ENCODE measurements at regions not wholly inside any gene's neighbourhood (a gene's known extent, or its start where the extent isn't known, plus 50 kb on each side); places are given as distances from the start of the nearest gene placed in this dataset.

GRCh38 chr6:128724738-128725137 is 158.2 kb upstream of the LAMA2 start:
- no peak for TF ChIP-seq NFE2L1 (tag; IDR thresholded peaks at IDR 0.05; ENCODE audit: borderline replicate concordance, low read depth)
- TF ChIP-seq MAFF (IDR thresholded peaks at IDR 0.05; ENCODE audit: low read length), result no peak
- TF ChIP-seq ZNF436 (CRISPR knock-in tag; IDR thresholded peaks at IDR 0.05), result no peak
- no peak for TF ChIP-seq MLLT1 (IDR thresholded peaks at IDR 0.05)
- TF ChIP-seq YY1 (IDR thresholded peaks at IDR 0.05; ENCODE audit: borderline replicate concordance in 1 of 3, control insufficient read depth in 1 of 3, extremely low read depth in 1 of 3, insufficient read depth in 3 of 3, insufficient read length in 1 of 3, insufficient replicate concordance in 2 of 3, low read depth in 1 of 3, low read length in 2 of 3), result no peak
- no peak for TF ChIP-seq MAFK (IDR thresholded peaks at IDR 0.05; ENCODE audit: low read length)
